Fibroblast of peridontal ligament (primary cell): ENCODE measurements at regions not wholly inside any gene's neighbourhood (a gene's known extent, or its start where the extent isn't known, plus 50 kb on each side); places are given as distances from the start of the nearest gene placed in this dataset.

ENCODE experiments used
- DNase-seq: peaks from one replicate; pipeline ENCODE4 v3.0.0-alpha.2; 2010; ENCODE audit errors: extremely low read depth

DNA sequence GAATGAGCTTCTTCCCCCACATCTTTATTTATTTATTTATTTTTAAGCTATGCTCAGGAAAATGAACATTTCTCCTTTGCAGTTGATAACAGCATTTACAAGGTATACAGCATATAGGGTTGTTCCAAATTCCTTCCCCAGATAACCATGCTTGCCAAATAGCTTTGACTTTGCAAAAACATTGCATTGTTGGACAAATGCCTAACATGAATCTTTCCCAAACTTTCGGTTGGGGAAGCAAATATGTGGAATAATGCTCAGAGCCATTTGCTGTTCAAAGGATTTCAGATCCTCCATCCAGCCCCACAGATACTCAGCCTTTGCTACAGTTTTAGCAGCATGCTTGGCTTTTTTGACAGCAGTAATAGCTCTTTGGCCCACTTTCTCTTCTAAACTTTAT lies 127.2 kb upstream of the AGA start:
- peak; percentile 83 for DNase-seq

DNA sequence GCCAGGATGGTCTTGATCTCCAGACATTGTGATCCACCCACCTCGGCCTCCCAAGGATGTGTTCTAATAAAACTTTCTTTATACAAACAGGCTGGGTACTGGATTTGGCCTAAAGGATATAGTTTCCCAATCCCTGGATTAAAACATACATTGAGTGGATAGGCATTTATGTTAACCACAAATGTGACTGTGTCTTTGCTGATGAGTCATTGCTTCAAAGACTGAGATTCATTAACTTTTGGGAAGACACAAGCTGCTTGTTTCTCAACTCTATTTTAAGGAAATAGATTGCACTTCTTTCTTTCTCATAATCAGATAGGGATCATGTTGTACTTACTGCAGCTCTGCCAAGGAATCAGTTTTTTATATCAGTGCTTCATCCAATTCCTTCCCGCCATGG lies 131.3 kb upstream of the AGA start:
- DNase-seq, result peak; percentile 96

GRCh38 chr4:177574446-177574845 lies 132.2 kb upstream of the AGA start:
- no peak for DNase-seq

DNA sequence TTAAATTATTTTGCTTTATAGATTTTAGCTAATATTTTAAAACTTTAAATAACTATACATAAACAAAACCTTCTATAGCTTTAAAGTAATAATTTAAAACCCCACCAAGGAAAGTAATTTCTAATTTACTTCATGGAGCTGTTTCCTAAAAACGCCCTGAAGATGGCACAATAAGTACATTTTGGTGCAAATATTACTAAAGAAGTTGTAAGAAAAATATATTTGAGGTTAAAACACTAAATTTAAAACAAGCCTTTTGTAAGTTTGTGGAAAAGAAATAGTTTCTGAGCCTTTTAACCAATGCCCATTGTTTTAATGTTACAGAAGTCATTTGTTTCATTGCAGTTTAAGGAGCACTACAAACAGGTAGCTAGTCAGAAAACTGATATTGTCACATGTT lies 137.4 kb upstream of the AGA start:
- DNase-seq, result peak; percentile 32

DNA sequence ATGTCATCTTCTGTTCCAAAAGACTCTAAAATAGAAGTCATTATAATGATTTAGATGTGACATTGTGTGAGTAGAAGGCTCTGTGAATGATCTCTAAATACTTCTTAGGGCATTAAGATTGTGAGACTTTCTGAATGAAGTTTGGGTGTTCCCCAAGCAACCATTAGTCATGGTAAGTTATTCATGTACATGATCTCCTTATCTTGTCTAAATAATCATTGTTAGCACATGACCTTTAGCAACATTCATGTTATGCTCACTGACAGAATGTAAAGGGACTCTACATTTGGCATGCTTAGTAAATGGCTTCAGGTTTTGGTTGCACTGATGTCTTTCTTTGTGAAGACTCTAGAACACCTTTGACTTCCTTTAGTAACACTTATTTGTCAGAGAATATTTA lies 140.8 kb upstream of the AGA start:
- DNase-seq, result no peak

GRCh38 chr4:177587989-177588388 lies 145.8 kb upstream of the AGA start:
- no peak for DNase-seq

- no peak for DNase-seq
These were observed 153.1 kb upstream of the AGA start for GRCh38 chr4:177595386-177595785.

- peak; percentile 54 for DNase-seq
These were observed 153.8 kb upstream of the AGA start for GRCh38 chr4:177596035-177596434.

GRCh38 chr4:177596991-177597390 lies 154.8 kb upstream of the AGA start:
- no peak for DNase-seq

GRCh38 chr4:177605252-177605651 lies 163.0 kb upstream of the AGA start:
- no peak for DNase-seq

DNA sequence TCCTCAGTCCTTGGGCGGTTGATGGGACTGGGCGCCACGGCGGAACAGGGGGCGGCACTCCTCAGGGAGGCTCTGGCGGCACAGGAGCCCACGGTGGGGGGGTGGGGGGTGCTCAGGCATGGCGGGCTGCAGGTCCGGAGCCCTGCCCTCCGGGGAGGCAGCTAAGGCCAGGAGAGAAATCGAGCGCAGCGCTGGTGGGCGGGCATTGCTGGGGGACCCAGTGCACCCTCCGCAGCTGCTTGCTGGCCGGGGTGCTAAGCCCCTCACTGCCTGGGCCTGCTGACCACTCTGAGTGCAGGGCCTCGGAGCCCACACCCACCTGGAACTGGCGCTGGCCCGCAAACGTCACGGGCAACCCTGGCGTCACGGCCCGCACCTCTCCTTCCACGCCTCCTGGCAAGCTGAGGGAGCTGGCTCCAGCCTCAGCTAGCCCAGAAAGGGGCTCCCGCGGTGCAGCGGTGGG lies 164.9 kb upstream of the AGA start:
- DNase-seq, result no peak

DNA sequence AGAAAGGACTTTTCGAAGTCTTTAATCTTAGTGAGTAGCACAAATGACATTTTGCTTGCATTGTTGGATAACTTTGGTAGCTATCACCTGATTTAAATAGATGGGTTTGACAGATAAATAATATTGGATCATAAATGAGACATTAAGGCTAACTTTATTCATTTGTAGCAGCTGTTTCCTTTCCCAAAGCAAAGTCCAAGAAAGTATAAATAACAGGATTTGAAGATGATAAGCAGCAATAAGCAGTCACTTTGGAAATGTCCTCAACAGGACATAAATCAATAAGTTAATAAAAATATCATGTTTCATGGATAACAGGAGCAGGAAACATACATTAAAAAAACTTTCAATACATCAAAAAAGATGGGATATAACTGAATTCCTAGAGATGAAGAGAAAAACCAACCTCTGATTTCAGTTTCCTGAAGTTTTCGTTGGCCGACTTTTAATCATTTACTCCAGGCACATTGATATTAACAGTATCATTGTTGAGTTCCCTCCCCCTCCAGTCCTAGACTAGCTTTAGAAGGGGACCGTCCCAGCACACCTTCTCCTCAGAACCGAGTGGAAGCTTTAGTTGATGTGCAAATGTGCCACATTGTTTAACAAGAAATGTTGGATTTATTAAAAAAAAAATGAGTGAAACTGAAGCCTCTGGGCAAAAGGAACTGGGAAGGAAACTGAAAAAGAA lies 169.9 kb upstream of the AGA start:
- no peak for DNase-seq

GRCh38 chr4:177612684-177613083 lies 170.4 kb upstream of the AGA start:
- DNase-seq, result no peak

DNA sequence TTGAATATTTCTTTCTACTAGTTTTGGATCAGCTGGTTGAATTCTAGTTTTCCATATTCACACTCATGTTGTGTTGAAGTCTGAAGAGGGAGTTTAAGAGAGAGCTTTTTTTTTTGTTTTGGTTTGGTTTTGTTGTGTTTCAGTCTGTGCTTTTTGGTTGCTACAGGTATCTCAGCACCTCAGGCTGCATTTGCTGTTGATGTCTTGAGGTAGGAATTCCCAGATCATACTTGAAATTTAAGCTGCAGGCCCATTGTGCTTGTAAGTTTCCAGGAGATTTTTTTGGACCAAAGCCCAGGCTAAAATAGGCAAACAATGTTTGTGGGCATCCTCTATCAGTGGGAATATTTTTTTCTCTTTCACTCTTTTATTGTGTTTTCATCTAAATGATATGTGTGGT lies 190.2 kb upstream of the AGA start:
- no peak for DNase-seq

- DNase-seq, result no peak
These were observed 196.6 kb upstream of the AGA start for GRCh38 chr4:177638871-177639270.

GRCh38 chr4:177640864-177641263 lies 198.6 kb upstream of the AGA start:
- no peak for DNase-seq

GRCh38 chr4:177660223-177660622 lies 218.0 kb upstream of the AGA start:
- no peak for DNase-seq

DNA sequence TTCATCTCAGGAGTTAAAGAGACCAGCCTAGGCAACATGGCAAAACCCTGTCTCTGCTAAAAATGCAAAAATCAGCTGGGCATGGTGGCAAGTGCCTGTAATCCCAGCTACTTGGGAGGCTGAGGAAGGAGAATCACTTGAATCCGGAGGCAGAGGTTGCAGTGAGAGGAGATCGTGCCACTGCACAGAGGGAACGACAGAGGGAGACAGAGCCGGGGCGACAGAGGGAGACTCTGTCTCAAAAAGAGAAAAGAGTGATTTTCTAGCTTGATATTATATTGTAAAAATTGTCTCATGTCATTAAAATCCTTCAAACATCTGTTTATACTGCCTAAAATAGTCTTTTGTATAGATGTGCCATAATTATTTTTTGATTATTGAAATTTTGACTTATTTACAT lies 225.4 kb upstream of the AGA start:
- no peak for DNase-seq

DNA sequence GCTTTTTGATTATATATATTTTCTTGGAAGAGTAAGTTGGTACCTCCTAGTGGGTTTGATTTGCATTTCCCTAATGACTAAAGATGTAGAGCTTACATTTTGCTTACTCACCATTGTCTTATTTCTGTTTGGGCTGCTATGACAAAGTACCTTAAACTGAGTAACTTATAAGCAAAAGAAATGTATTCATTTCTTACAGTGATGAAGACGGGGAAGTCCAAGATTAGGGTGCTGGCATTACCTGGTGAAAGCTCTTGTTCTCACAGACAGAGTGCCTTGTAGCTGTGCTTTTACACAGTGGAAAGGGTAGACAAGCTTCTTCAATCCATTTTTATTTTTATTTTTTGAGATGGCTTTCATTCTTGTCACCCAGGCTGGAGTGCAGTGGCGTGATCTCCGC lies 229.2 kb upstream of the AGA start:
- DNase-seq, result no peak

GRCh38 chr4:177671845-177672244 lies 229.6 kb upstream of the AGA start:
- DNase-seq, result no peak

DNA sequence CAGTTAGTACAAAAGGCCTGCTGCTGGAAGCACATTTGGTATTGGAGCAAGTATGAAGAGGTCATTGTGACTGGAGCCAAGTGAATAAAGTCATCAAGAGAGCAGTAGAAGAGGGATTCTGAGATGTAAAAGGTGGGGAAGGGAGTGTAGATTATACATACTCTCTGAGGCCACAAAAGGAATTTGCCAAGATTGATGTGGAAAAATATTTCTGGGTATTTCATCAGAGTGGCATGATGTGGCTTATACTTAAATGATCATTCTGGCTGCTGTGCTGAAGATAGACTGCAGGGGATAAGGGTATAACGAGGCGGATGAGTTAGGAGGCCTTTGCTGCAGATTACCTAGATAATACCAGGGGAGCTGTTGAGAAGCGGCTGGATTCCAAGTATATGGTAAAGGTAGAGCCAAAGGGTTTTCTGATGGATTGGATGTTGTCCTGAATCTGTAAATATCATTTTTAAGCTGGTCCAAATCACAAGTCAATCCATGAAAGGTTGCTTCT lies 231.8 kb upstream of the AGA start:
- peak; percentile 10 for DNase-seq

GRCh38 chr4:177680308-177680707 lies 238.1 kb upstream of the AGA start:
- DNase-seq, result no peak

- DNase-seq, result no peak
These were observed 239.7 kb upstream of the AGA start for GRCh38 chr4:177681902-177682301.

DNA sequence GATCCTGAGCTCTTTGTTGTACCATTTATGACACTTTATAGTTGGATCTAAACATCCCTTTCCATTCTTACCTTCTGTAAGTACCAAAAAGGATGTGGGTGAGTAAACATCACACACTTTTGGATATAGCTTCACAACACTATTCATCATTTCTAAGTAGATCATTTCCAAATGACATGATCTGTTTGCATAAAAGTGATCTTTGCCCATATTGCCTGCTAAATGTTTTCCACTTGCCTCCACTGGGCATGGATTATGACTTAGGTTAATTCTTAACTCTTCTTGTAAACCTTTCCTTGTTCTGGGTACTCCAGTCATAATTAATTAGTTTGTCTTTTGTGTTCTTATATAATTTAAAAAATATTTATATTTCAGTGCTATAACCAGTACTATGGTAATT lies 244.9 kb upstream of the AGA start:
- no peak for DNase-seq
